OCI-LY1 (cell line): ENCODE measurements at regions not wholly inside any gene's neighbourhood (a gene's known extent, or its start where the extent isn't known, plus 50 kb on each side); places are given as distances from the start of the nearest gene placed in this dataset.

ENCODE experiments used
- EZH2 ChIP-seq: fragments of 200-600 bp; sonication (generic), shearing (Covaris generic); IDR thresholded peaks from 2 replicates; pipeline ENCODE4 v1.8.0; 2017; ENCODE audit warnings: borderline replicate concordance, mixed run types, mild to moderate bottlenecking, antibody characterized with exemption, low read length, moderate library complexity, mixed read lengths
- TF ChIP-seq, protein P1 (sequence below): fragments of 200-600 bp; sonication (generic), shearing (Covaris generic); IDR thresholded peaks from 2 replicates; pipeline ENCODE4 v1.5.1; 2017; ENCODE audit warnings: mild to moderate bottlenecking, antibody characterized with exemption, low read length, moderate library complexity, mixed read lengths

DNA sequence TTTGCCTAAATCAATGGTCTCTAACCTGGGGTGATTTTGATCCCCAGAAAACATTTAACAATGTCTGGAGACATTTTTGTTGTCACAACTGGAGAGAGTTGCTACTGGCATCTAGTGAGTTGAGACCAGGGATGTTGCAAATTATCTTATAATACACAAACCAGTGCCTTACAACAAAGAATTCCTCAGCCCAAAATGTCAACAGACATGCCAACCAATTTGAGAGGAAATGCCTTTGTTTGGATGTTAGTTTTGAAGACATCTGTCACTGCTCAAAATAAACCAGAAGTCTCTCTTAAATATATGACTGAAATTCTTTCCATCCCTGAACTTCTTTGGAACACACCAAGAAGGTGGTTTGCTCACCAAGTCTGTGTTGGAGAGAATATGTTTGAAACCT, 336.9 kb upstream of the ATP2B1 start:
- TF ChIP-seq, protein P1, sequence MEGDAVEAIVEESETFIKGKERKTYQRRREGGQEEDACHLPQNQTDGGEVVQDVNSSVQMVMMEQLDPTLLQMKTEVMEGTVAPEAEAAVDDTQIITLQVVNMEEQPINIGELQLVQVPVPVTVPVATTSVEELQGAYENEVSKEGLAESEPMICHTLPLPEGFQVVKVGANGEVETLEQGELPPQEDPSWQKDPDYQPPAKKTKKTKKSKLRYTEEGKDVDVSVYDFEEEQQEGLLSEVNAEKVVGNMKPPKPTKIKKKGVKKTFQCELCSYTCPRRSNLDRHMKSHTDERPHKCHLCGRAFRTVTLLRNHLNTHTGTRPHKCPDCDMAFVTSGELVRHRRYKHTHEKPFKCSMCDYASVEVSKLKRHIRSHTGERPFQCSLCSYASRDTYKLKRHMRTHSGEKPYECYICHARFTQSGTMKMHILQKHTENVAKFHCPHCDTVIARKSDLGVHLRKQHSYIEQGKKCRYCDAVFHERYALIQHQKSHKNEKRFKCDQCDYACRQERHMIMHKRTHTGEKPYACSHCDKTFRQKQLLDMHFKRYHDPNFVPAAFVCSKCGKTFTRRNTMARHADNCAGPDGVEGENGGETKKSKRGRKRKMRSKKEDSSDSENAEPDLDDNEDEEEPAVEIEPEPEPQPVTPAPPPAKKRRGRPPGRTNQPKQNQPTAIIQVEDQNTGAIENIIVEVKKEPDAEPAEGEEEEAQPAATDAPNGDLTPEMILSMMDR, result no peak
- no peak for TF ChIP-seq EZH2
